H9 (cell line): ENCODE measurements at regions not wholly inside any gene's neighbourhood (a gene's known extent, or its start where the extent isn't known, plus 50 kb on each side); places are given as distances from the start of the nearest gene placed in this dataset.
"Not testable (repeated sequence)": the region's sequence is repeated elsewhere in the genome, so short reads cannot be mapped to it uniquely, and the experiment has no call there.

ENCODE experiments used
- DNase-seq: peaks from one replicate; pipeline ENCODE4 v3.0.0-alpha.2; 2017
- H2AFZ ChIP-seq: one replicate; pipeline ENCODE4 v1.6.1; 2013; ENCODE audit warnings: mild to moderate bottlenecking, low read length, control low read depth, moderate library complexity
- H2AK5ac ChIP-seq: 2 replicates; pipeline ENCODE4 v1.6.1; 2013; ENCODE audit warnings: low read length, control low read depth, mixed read lengths; ENCODE audit not compliant: insufficient read length
- H2BK120ac ChIP-seq: one replicate; pipeline ENCODE4 v1.6.1; 2013; ENCODE audit warnings: low read depth, mild to moderate bottlenecking, low read length, control low read depth, inconsistent platforms; ENCODE audit not compliant: poor library complexity, severe bottlenecking
- H2BK12ac ChIP-seq: 2 replicates; pipeline ENCODE4 v1.6.1; 2013; ENCODE audit warnings: low read length, control low read depth, mixed read lengths, low read depth; ENCODE audit not compliant: insufficient read length
- H2BK15ac ChIP-seq: 2 replicates; pipeline ENCODE4 v1.6.1; 2013; ENCODE audit warnings: low read depth, low read length, control low read depth
- H2BK20ac ChIP-seq: one replicate; pipeline ENCODE4 v1.6.1; 2013; ENCODE audit warnings: low read depth, mild to moderate bottlenecking, low read length, control low read depth, inconsistent platforms; ENCODE audit not compliant: poor library complexity, severe bottlenecking
- H2BK5ac ChIP-seq: 2 replicates; pipeline ENCODE4 v1.6.1; 2013; ENCODE audit warnings: low read length, control low read depth, mixed read lengths; ENCODE audit not compliant: insufficient read length
- H3K14ac ChIP-seq: 2 replicates; pipeline ENCODE4 v1.6.1; 2013; ENCODE audit warnings: low read length, control low read depth; ENCODE audit not compliant: insufficient read depth
- H3K18ac ChIP-seq: 2 replicates; pipeline ENCODE4 v1.6.1; 2013; ENCODE audit warnings: low read depth, mild to moderate bottlenecking, mixed read lengths, low read length, control low read depth; ENCODE audit not compliant: insufficient read length
- H3K23ac ChIP-seq: 2 replicates; pipeline ENCODE4 v1.6.1; 2013; ENCODE audit warnings: low read length, control low read depth, mixed read lengths, low read depth; ENCODE audit not compliant: insufficient read length
- H3K23me2 ChIP-seq: 2 replicates; pipeline ENCODE4 v1.6.1; 2013; ENCODE audit warnings: low read depth, mild to moderate bottlenecking, mixed read lengths, low read length, control low read depth; ENCODE audit not compliant: insufficient read length, poor library complexity, severe bottlenecking
- H3K27ac ChIP-seq: 2 replicates; pipeline ENCODE4 v1.5.1; 2013; ENCODE audit warnings: low read length, control low read depth, mixed read lengths, low read depth; ENCODE audit not compliant: insufficient read length
- H3K27me3 ChIP-seq: 2 replicates; pipeline ENCODE4 v1.6.1; 2013; ENCODE audit warnings: low read length, control low read depth, inconsistent platforms; ENCODE audit not compliant: insufficient read depth
- H3K4ac ChIP-seq: 2 replicates; pipeline ENCODE4 v1.6.1; 2013; ENCODE audit warnings: low read depth, mild to moderate bottlenecking, control low read depth, inconsistent platforms, low read length, moderate library complexity
- H3K4me1 ChIP-seq: 2 replicates; pipeline ENCODE4 v1.6.1; 2013; ENCODE audit warnings: low read length, control low read depth, inconsistent platforms; ENCODE audit not compliant: insufficient read depth
- H3K4me2 ChIP-seq: 2 replicates; pipeline ENCODE4 v1.6.1; 2013; ENCODE audit warnings: low read length, control low read depth, mixed read lengths; ENCODE audit not compliant: insufficient read length, insufficient read depth
- H3K56ac ChIP-seq: 2 replicates; pipeline ENCODE4 v1.6.1; 2013; ENCODE audit warnings: low read depth, mild to moderate bottlenecking, mixed read lengths, low read length, control low read depth; ENCODE audit not compliant: insufficient read length
- H3K79me1 ChIP-seq: 2 replicates; pipeline ENCODE4 v1.6.1; 2013; ENCODE audit warnings: low read depth, mild to moderate bottlenecking, moderate library complexity, low read length, control low read depth, inconsistent platforms; ENCODE audit not compliant: insufficient read depth, poor library complexity, severe bottlenecking
- H3K79me2 ChIP-seq: 2 replicates; pipeline ENCODE4 v1.6.1; 2013; ENCODE audit warnings: low read length, control low read depth, inconsistent platforms; ENCODE audit not compliant: insufficient read depth
- H3K9ac ChIP-seq: 2 replicates; pipeline ENCODE4 v1.6.1; 2013; ENCODE audit warnings: low read length, control low read depth, mixed read lengths; ENCODE audit not compliant: insufficient read length; ENCODE audit errors: extremely low read depth
- H3K9me3 ChIP-seq: one replicate; pipeline ENCODE4 v1.6.1; 2013; ENCODE audit warnings: low read depth, low read length, inconsistent platforms; ENCODE audit not compliant: control insufficient read depth
- H3T11ph ChIP-seq: one replicate; pipeline ENCODE4 v1.6.1; 2013; ENCODE audit warnings: mild to moderate bottlenecking, low read length, control low read depth, inconsistent platforms
- H4K20me1 ChIP-seq: one replicate; pipeline ENCODE4 v1.6.1; 2013; ENCODE audit not compliant: control insufficient read depth, insufficient read length, insufficient read depth
- H4K5ac ChIP-seq: 2 replicates; pipeline ENCODE4 v1.6.1; 2013; ENCODE audit warnings: low read depth, mild to moderate bottlenecking, mixed read lengths, low read length, control low read depth; ENCODE audit not compliant: insufficient read length
- H4K8ac ChIP-seq: replicated peaks from 2 replicates; pipeline ENCODE4 v1.6.1; 2013; ENCODE audit warnings: low read length, control low read depth, mixed read lengths, low read depth; ENCODE audit not compliant: insufficient read length
- H4K91ac ChIP-seq: 2 replicates; pipeline ENCODE4 v1.6.1; 2013; ENCODE audit warnings: low read depth, mild to moderate bottlenecking, moderate library complexity, mixed read lengths, low read length, control low read depth; ENCODE audit not compliant: insufficient read length
- H3K27ac Mint-ChIP-seq, 3 experiments: 2 replicates in 2 of 3; 3 replicates in 1 of 3; pipeline ENCODE4 v1.8.0; 2020 to 2021; ENCODE audit warnings: mixed read lengths in 3 of 3, mild to moderate bottlenecking in 1 of 3, moderate library complexity in 1 of 3
- H3K27me3 Mint-ChIP-seq: 2 replicates; pipeline ENCODE4 v1.8.0; 2021; ENCODE audit warnings: low read depth, mild to moderate bottlenecking, moderate library complexity, mixed read lengths
- H3K36me3 Mint-ChIP-seq, 3 experiments: 2 replicates in 2 of 3; 3 replicates in 1 of 3; pipeline ENCODE4 v1.8.0; 2020 to 2021; ENCODE audit warnings: low read depth in 3 of 3, mixed read lengths in 3 of 3; ENCODE audit not compliant: insufficient read depth in 1 of 3
- H3K4me1 Mint-ChIP-seq, 2 experiments: 2 replicates each; pipeline ENCODE4 v1.8.0; 2020; ENCODE audit warnings: mixed read lengths in 2 of 2
- H3K4me3 Mint-ChIP-seq, 2 experiments: 2 replicates in 1 of 2; 3 replicates in 1 of 2; pipeline ENCODE4 v1.8.0; 2020 to 2021; ENCODE audit warnings: mild to moderate bottlenecking in 2 of 2, mixed read lengths in 2 of 2, moderate library complexity in 1 of 2
- H3K9me3 Mint-ChIP-seq, 2 experiments: 2 replicates in 1 of 2; 3 replicates in 1 of 2; pipeline ENCODE4 v1.8.0; 2020; ENCODE audit warnings: mild to moderate bottlenecking in 2 of 2, mixed read lengths in 2 of 2, moderate library complexity in 1 of 2
- CTCF ChIP-seq: fragments of 200-600 bp; sonication (generic); conservative IDR thresholded peaks from 3 replicates; pipeline ENCODE4 v1.8.0; 2021; ENCODE audit warnings: antibody characterized with exemption, mild to moderate bottlenecking
- whole genome bisulfite sequencing: extraction: QIAGEN DNeasy Blood & Tissue Kit; methylation state at CpG from one replicate; pipeline ENCODE4 v1.1.7; 2013; ENCODE audit warnings: missing lambda C conversion rate, low lambda C conversion rate, mixed read lengths; ENCODE audit not compliant: insufficient read length; ENCODE audit errors: extremely low coverage; 5-methylcytosine and 5-hydroxymethylcytosine counted together

DNA sequence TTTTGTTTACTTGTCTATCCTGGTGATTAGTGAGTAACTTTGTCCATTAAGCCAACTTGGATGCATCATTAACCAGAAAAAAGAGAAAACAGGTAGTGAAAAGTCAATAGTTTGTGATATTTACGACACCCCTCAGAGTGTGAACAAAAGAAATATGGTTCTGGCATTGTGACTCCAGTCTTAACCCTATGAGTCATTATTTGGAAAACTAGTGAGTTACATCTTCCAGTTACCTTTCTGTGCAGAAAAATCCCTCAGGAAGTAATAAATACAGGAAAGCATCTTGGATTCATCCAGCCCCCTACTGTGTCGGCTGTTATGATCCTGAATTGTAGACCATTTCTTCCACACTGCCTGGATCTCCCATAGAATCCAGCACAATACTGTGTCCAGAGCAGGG, 379.1 kb downstream of the GALC start:
- no peak for TF ChIP-seq CTCF

GRCh38 chr14:87607056-87607455, 385.9 kb downstream of the GALC start:
- not testable (repeated sequence) for H3K18ac ChIP-seq, H3K23ac ChIP-seq, H4K8ac ChIP-seq, H3K79me2 ChIP-seq, H3K9ac ChIP-seq, H3K4me1 Mint-ChIP-seq, H3K79me1 ChIP-seq, H2BK15ac ChIP-seq, H3K4me2 ChIP-seq, H3K27me3 ChIP-seq, H4K91ac ChIP-seq, H3K56ac ChIP-seq, H3K23me2 ChIP-seq, DNase-seq, H2BK5ac ChIP-seq, H3K14ac ChIP-seq, H2AFZ ChIP-seq, H3K27ac ChIP-seq, H3T11ph ChIP-seq, H3K4me1 ChIP-seq, H4K5ac ChIP-seq, H2AK5ac ChIP-seq, H3K27me3 Mint-ChIP-seq, H2BK12ac ChIP-seq, H3K27ac Mint-ChIP-seq, H2BK120ac ChIP-seq, H3K4ac ChIP-seq, H2BK20ac ChIP-seq, H3K4me3 Mint-ChIP-seq, H4K20me1 ChIP-seq
- Mint-ChIP-seq H3K9me3 (peaks cover 38 to 41% of the 10 kb centered on the region in 2 experiments), H3K36me3 (peaks cover 7 to 19% (median 19%) of the 10 kb centered on the region in 3 experiments; a peak in 6 of 7 replicates)
- no CpG with 5 or more reads among the region's 3 CpGs for WGBS
- H3K9me3 ChIP-seq: peaks cover 12% of the 10 kb centered on the region

More for the DNA sequence above, 379.1 kb downstream of the GALC start:
- Histone ChIP-seq H2BK5ac (no peak overlapping the region), H3K4me1 (no peaks in the 10 kb centered on the region), H3K79me2 (no peaks in the 10 kb centered on the region), H3K27ac (no peak overlapping the region), H4K91ac (no peak overlapping the region), H3K56ac (no peak overlapping the region), H3K9me3 (no peaks in the 10 kb centered on the region), H4K20me1 (no peaks in the 10 kb centered on the region), H2BK12ac (no peak overlapping the region), H3K23me2 (no peaks in the 10 kb centered on the region), H3K9ac (no peak overlapping the region), H2BK120ac (no peak overlapping the region), H3K4me2 (no peak overlapping the region), H3K4ac (no peak overlapping the region), H3K18ac (no peak overlapping the region), H3T11ph (no peak overlapping the region), H2AK5ac (no peak overlapping the region), H3K27me3 (no peaks in the 10 kb centered on the region), H4K8ac (no peak overlapping the region), H2BK15ac (no peak overlapping the region), H2BK20ac (no peak overlapping the region), H4K5ac (no peak overlapping the region), H3K14ac (no peak overlapping the region), H3K23ac (no peak overlapping the region), H2AFZ (no peak overlapping the region), H3K79me1 (no peaks in the 10 kb centered on the region)
- Mint-ChIP-seq H3K27me3 (peaks cover 10% of the 10 kb centered on the region), H3K4me1 (no peaks in the 10 kb centered on the region), H3K36me3 (no peaks in the 10 kb centered on the region), H3K4me3 (no peak overlapping the region), H3K27ac (no peak overlapping the region), H3K9me3 (peaks cover 0 to 4% of the 10 kb centered on the region in 2 experiments; a peak in 4 of 5 replicates)
- no CpG with 5 or more reads among the region's 2 CpGs for WGBS
- no peak for DNase-seq
